ENCODE measurements at regions not wholly inside any gene's neighbourhood (a gene's known extent, or its start where the extent isn't known, plus 50 kb on each side); places are given as distances from the start of the nearest gene placed in this dataset.
"Not testable (repeated sequence)": the region's sequence is repeated elsewhere in the genome, so short reads cannot be mapped to it uniquely, and the experiment has no call there.

GRCh38 chr16:51853586-51853985, 693.4 kb downstream of the TOX3 start:
- DNase-seq (ENCODE audit: low read depth in 2 of 2): no peak

- DNase-seq (ENCODE audit: low read depth in 2 of 2): no peak
Observed at GRCh38 chr16:51852892-51853291, 694.1 kb downstream of the TOX3 start.

DNA sequence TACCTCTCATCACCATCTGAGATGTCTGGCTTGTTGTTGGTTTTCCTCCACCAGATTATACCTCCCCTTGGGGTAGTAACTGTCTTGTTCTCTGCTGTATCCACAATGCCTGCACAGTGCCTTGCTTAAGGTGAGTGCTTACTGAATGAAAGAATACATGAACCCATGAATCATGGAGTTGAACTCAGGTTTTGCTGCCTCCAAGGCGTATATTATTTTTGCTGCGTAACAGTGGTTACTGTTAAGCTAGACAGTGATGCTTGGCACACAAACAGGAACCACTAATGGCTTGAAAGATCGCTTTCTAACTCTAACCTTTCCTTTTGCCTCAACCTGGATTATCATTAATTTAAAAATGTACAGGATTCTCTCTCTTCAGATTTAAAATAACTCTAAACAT, 695.8 kb downstream of the TOX3 start:
- DNase-seq (ENCODE audit: low read depth in 2 of 2): no peak

- DNase-seq (ENCODE audit: low read depth in 2 of 2): no peak
Observed at GRCh38 chr16:51849715-51850114, 697.2 kb downstream of the TOX3 start.

GRCh38 chr16:51845586-51846305, 694.7 kb upstream of the SALL1 start:
- DNase-seq (ENCODE audit: low read depth in 2 of 2): no peak

DNA sequence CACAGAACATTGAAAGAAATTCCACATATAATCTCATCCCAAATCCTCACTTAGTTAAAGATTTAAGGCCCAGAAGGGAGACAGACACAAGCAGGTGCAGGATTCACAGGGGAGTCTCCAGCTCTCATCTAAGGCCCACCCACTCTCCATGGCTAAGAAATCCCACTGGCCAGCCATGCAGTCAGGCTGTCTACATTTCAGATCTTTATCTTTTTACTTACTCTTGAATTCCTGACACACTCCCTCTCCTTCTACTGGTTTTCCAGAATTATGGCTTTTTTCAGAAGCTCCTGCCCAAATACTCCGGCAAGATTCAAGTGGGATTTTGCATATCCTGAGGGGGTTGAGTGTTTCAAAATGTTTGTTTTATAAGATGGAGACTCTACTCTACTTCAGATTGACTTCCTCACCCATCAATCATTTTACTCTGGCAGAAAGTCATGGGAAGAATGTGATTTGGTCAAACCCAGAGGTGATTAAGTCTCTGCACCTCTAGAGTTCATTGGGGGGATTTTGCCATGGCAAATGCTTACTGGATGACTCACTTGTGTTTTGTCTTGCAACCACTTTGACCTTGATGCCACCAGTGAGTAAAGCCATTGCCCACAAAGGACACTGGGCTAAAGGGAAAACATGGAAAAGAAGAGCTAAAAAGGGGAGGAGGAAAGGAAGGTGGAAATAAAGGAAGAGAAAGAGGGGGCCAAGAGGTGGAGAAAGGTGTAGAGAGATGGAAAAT, 688.8 kb upstream of the SALL1 start:
- no peak for DNase-seq (ENCODE audit: low read depth in 2 of 2)

DNA sequence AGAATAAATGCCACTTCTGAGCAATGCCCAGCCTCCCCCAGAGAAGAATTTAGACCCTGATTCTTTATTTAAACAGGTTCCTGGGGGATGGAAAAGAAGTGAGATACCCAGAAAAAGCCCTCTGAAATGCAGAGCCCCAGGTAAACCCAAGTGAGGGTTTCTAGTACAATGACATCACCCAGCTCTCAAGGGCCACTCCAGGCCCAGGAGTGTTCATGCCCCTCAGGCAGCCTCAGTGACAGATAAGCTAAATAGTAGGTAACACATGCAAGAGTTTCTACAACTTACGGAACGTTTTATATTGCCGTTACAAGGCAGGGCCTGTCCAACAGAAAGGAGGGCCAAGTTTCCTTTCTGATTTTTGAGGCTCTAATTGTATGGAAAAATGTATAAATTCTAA, 683.7 kb upstream of the SALL1 start:
- DNase-seq (ENCODE audit: low read depth in 2 of 2): no peak

GRCh38 chr16:51834133-51834532, 683.1 kb upstream of the SALL1 start:
- DNase-seq (ENCODE audit: low read depth in 2 of 2): no peak

DNA sequence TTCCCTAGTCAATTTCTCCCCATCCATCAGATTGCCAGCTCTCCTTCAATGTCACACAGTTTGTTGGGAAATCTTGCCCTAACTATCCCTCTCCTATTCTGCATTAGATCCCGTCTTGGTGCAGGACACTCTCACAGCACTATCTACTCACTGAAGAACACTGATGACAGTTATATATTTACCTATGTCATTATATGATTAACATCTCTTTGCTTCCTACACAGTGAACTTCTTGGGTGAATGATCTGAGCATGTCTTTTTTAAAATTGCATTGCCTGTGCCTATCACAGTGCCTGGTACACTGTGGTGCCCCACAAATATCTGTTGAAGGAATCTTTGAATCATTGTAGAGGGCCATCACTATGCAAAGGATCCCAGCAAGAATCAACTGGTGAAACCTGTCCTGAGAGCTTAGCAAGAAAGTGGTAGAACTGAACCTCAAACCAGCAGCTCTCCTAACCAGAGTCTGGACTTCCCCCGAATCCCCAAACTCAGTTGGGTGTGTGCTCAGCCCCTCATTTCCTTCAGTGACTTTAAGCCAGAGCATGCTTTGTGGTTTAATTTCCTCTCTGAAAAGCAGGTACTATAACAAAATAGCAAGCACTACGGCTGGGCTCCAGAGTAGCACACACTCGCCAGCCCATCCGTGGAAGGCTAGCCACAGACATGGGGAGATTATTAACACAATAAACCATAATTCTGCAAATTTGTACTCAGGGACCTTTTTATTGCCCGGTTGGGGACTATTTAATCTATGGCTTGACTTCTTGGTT, 680.7 kb upstream of the SALL1 start:
- no peak for DNase-seq (ENCODE audit: low read depth in 2 of 2)

- DNase-seq (ENCODE audit: low read depth in 2 of 2): not testable (repeated sequence)
Observed at GRCh38 chr16:51831034-51831433, 680.0 kb upstream of the SALL1 start.

- DNase-seq (ENCODE audit: low read depth in 2 of 2): no peak
Observed at GRCh38 chr16:51825779-51826178, 674.7 kb upstream of the SALL1 start.

- no peak for DNase-seq (ENCODE audit: low read depth in 2 of 2)
Observed at GRCh38 chr16:51822471-51822870, 671.4 kb upstream of the SALL1 start.

DNA sequence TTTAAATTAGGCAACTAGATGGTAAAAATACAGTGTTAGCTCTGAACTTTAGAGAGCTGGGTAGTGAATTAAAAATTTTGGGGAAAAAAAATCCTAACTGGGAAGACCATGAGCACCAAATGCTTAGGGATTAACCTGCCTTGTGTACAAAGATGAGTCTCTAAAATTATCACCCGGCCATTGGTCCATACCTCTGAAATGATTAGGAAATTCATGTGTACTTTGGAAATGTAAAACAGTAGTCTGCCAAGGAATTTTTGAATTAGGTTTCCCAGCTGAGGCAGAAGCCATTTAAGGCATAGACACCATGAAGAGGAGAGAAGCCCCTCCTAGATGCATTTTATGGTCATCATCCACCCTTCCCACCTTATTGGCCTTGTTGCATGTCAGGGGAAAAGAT, 670.5 kb upstream of the SALL1 start:
- DNase-seq (ENCODE audit: low read depth in 2 of 2): no peak

- no peak for DNase-seq (ENCODE audit: low read depth in 2 of 2)
Observed at GRCh38 chr16:51820176-51820575, 669.1 kb upstream of the SALL1 start.

DNA sequence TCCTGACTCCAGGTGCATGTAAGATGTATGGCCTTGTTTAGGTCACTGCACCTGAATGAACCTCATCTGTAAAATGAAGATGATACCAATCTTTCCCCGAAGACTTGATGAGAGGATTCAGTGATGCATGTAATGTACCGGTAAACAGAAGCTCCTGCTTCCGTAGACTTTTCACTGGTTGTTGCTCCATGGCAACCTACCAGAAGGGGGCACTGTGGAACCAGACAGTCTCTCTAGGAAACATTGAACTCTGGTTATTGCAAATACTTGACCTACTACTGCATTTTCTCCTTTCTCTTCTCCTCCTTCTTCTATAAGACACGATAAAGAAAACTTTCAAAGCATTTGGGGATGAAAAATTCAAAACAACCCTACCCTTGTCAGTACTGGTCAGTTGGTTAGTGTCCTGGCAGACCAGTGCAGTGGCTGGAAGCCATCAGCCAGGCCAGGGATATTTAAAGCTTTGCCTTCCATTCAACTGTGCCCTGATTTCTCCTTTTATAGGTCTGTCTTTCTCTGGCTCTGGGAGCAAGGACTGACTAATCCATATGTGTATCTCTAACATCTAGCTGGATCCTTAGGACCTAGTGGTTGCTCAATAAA, 667.4 kb upstream of the SALL1 start:
- peak; percentile 5 to 7 for DNase-seq (ENCODE audit: low read depth in 2 of 2)

GRCh38 chr16:51816929-51817328, 665.9 kb upstream of the SALL1 start:
- DNase-seq (ENCODE audit: low read depth in 2 of 2): no peak

DNA sequence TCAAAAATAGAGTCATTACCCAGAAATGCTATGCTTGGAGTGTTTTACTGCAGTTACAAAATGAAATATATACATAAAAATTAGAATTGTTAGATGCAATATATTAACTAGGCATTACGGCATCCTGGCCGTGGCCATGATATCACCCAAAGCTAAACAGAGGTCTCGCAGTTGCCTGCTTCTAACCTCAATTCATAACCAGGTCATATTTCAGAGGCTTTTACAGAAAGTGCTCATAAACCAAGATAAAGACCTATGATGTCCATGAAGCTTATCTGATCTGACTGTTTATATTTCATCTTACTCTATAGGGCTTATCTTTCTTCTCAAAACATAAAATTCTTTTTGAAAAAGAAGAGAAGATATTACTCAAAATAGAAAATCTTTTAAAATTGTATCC, 664.5 kb upstream of the SALL1 start:
- no peak for DNase-seq (ENCODE audit: low read depth in 2 of 2)

GRCh38 chr16:51814617-51815016, 663.5 kb upstream of the SALL1 start:
- no peak for DNase-seq (ENCODE audit: low read depth in 2 of 2)

DNA sequence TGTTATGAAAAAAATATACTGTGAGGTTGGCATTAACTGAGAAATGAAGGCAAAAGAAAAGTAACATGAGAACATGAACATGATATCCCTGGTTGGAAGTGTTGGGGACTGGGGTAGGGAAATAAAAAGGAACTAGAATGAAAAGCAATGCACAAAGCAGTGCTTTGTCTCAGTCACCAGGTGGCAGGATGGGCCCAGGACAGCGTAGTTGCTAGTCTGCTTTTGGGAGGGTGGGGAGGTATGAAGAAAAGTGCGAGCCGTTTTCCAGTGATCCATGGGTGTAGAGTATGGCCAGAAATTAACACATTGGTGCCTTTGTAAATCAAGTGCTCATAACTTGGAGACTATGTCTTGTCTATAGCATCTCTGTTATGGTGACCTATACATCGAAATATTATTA, 662.5 kb upstream of the SALL1 start:
- no peak for DNase-seq (ENCODE audit: low read depth in 2 of 2)

DNA sequence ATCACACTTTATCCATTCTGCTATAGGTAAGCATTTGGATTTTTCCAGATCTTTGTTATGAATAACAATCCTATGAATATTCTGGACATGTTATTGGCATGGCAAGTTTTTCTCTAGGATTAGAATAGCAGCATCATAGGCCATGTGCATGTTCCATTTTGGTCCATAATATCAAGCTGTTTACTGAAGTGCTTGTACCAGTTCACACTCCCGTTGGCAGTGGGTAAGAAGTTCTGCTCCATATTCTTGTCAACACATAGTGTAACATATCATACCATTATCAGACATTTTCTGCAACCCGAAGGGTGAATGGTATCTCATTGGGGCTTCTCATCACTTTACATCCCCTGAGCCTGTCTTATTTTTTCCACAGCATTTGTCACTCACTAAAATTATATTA, 661.9 kb upstream of the SALL1 start:
- no peak for DNase-seq (ENCODE audit: low read depth in 2 of 2)

GRCh38 chr16:51807551-51807950, 656.5 kb upstream of the SALL1 start:
- DNase-seq (ENCODE audit: low read depth in 2 of 2): no peak

DNA sequence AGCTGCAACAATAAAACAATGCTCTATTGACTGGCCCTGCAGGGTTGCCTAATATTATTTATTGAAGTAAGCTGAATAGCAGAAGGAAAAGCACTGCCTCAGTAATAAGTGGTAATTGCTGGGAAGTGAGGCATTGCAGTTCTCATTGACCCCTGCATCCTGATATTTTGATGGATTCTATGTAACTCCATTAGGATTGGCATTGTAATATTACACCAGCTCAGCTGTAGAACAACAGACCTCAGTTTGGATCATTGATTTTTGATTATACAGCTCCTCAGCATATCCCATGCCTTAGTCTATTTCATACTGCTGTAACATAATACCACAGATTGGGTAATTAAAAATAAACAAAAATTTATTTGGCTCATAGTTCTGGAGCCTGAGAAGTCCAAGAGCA, 650.6 kb upstream of the SALL1 start:
- DNase-seq (ENCODE audit: low read depth in 2 of 2): no peak

Data from fibroblast of skin of left biceps (primary cell).